Subcutaneous abdominal adipose tissue (tissue), 5 donors: ENCODE measurements at regions not wholly inside any gene's neighbourhood (a gene's known extent, or its start where the extent isn't known, plus 50 kb on each side); places are given as distances from the start of the nearest gene placed in this dataset.

ENCODE experiments used
- H3K27ac ChIP-seq: one replicate; pipeline ENCODE4 v1.7.0; 2013; ENCODE audit warnings: low read depth, mild to moderate bottlenecking, inconsistent platforms, low read length, moderate library complexity
- H3K27me3 ChIP-seq, 5 donors: one replicate each; pipeline ENCODE4 v1.7.0; 2013; ENCODE audit warnings: low read length in 5 of 5, inconsistent platforms in 1 of 5; ENCODE audit not compliant: control insufficient read depth in 5 of 5, insufficient read depth in 4 of 5
- H3K36me3 ChIP-seq, 5 donors: one replicate each; pipeline ENCODE4 v1.7.0; 2013; ENCODE audit warnings: low read length in 5 of 5; ENCODE audit not compliant: control insufficient read depth in 5 of 5, insufficient read depth in 5 of 5
- H3K4me1 ChIP-seq, 5 donors: one replicate each; pipeline ENCODE4 v1.7.0; 2013; ENCODE audit warnings: low read length in 5 of 5, mild to moderate bottlenecking in 3 of 5, moderate library complexity in 1 of 5; ENCODE audit not compliant: control insufficient read depth in 5 of 5, insufficient read depth in 5 of 5
- H3K4me3 ChIP-seq, 5 donors: one replicate each; pipeline ENCODE4 v1.7.0; 2013; ENCODE audit warnings: low read length in 5 of 5, low read depth in 1 of 5
- H3K9ac ChIP-seq, 5 donors: one replicate each; pipeline ENCODE4 v1.7.0; 2013; ENCODE audit warnings: low read length in 5 of 5, mild to moderate bottlenecking in 4 of 5, moderate library complexity in 3 of 5
- H3K9me3 ChIP-seq, 5 donors: one replicate each; pipeline ENCODE4 v1.7.0; 2013; ENCODE audit warnings: low read length in 5 of 5; ENCODE audit not compliant: control insufficient read depth in 5 of 5
- donor health status: healthy.
- donor health status: healthy.
- donor health status: healthy.
- donor health status: healthy.
- donor health status: healthy.

GRCh38 chr16:64440421-64440831, 681.4 kb downstream of the CDH11 start:
- H3K27me3 ChIP-seq, result no peaks in the 10 kb centered on the region
- H3K9ac ChIP-seq, result no peak overlapping the region
- peak overlapping the region; percentile 32 for H3K27ac ChIP-seq
- peaks cover 0 to 3% (median 0%) of the 10 kb centered on the region in 5 donors for H3K9me3 ChIP-seq
- no peaks in the 10 kb centered on the region for H3K36me3 ChIP-seq
- H3K4me1 ChIP-seq, result peaks cover 0 to 3% (median 0%) of the 10 kb centered on the region in 5 donors
- no peak overlapping the region for H3K4me3 ChIP-seq

GRCh38 chr16:64440005-64440404, 681.9 kb downstream of the CDH11 start:
- peak overlapping the region; percentile 32 for H3K27ac ChIP-seq
- no peak overlapping the region for H3K4me3 ChIP-seq
- H3K9me3 ChIP-seq, result peaks cover 0 to 3% (median 0%) of the 10 kb centered on the region in 5 donors
- no peaks in the 10 kb centered on the region for H3K27me3 ChIP-seq
- H3K4me1 ChIP-seq, result peaks cover 0 to 3% (median 0%) of the 10 kb centered on the region in 5 donors
- H3K36me3 ChIP-seq, result no peaks in the 10 kb centered on the region
- no peak overlapping the region for H3K9ac ChIP-seq

GRCh38 chr16:64437706-64438324, 684.0 kb downstream of the CDH11 start:
- H3K9ac ChIP-seq, result no peak overlapping the region
- H3K27me3 ChIP-seq, result no peaks in the 10 kb centered on the region
- no peak overlapping the region for H3K27ac ChIP-seq
- H3K9me3 ChIP-seq, result peaks cover 0 to 3% (median 0%) of the 10 kb centered on the region in 5 donors
- H3K4me3 ChIP-seq, result no peak overlapping the region
- peaks cover 0 to 3% (median 0%) of the 10 kb centered on the region in 5 donors for H3K4me1 ChIP-seq
- H3K36me3 ChIP-seq, result no peaks in the 10 kb centered on the region

- Histone ChIP-seq H3K9ac (no peak overlapping the region), H3K4me3 (no peak overlapping the region), H3K4me1 (no peaks in the 10 kb centered on the region), H3K9me3 (peaks cover 0 to 4% (median 0%) of the 10 kb centered on the region in 5 donors), H3K27ac (no peak overlapping the region), H3K27me3 (no peaks in the 10 kb centered on the region), H3K36me3 (no peaks in the 10 kb centered on the region)
These were observed 687.3 kb downstream of the CDH11 start for GRCh38 chr16:64434526-64435069.

DNA sequence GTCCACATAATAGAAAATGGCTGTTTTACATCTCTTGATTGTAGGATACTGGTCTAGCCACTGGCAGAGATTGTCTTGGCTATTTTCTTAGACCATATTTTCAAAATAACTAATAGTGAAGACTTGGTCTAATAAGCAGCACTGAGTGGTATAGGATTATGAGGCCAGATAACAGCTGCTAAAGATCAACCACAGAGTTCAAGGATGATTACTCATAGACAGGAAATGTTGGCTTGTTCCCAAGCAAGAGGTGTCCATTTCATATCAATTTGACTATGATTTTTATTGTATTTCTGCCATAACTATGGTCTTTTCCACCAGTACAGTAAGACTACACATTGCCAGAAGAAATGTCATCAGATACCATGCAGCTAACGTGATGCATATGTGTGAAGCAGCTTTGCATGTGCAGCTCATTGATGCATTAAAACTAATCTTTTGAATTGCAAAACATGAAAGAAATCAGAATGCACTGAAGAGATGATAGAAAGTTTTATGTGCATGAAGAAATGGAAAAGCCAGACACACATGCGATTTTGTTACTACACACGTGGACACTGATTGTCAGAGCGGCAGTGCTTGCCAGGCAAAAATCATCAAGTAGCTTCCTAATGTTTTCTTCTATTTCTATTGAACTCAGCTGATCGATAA, 693.3 kb downstream of the CDH11 start:
- Histone ChIP-seq H3K4me3 (no peak overlapping the region), H3K9me3 (peaks cover 0 to 4% (median 0%) of the 10 kb centered on the region in 5 donors), H3K27ac (no peak overlapping the region), H3K4me1 (peaks cover 0 to 4% (median 0%) of the 10 kb centered on the region in 5 donors), H3K27me3 (no peaks in the 10 kb centered on the region), H3K36me3 (no peaks in the 10 kb centered on the region), H3K9ac (no peak overlapping the region)

GRCh38 chr16:64426131-64426666, 695.7 kb downstream of the CDH11 start:
- Histone ChIP-seq H3K36me3 (no peaks in the 10 kb centered on the region), H3K27ac (no peak overlapping the region), H3K27me3 (no peaks in the 10 kb centered on the region), H3K4me1 (peaks cover 0 to 4% (median 0%) of the 10 kb centered on the region in 5 donors), H3K4me3 (no peak overlapping the region), H3K9ac (no peak overlapping the region), H3K9me3 (no peaks in the 10 kb centered on the region)

- H3K27me3 ChIP-seq, result no peaks in the 10 kb centered on the region
- H3K9ac ChIP-seq, result no peak overlapping the region
- H3K4me1 ChIP-seq, result peaks cover 0 to 4% (median 0%) of the 10 kb centered on the region in 5 donors
- H3K27ac ChIP-seq, result no peak overlapping the region
- H3K36me3 ChIP-seq, result no peaks in the 10 kb centered on the region
- H3K4me3 ChIP-seq, result no peak overlapping the region
- H3K9me3 ChIP-seq, result no peaks in the 10 kb centered on the region
These were observed 696.5 kb downstream of the CDH11 start for GRCh38 chr16:64425381-64425780.

DNA sequence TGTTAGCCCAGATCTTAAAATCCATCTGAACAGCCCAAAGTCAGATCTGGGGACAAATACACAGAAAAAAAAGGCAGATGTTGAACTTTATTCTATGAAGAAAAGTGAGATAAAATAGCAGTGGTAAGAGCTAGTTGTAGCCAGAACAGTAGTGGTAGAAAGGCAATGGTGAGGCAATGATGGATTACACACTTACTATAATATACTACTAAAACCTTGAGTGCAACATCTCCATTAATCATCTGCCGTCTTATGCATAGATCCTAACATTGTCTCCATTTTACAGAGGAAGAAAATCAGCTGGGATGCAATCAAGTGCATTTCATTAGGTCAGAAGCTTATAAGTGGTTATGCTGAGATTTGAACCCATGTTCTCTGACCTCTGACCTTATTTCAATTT, 699.6 kb downstream of the CDH11 start:
- Histone ChIP-seq H3K4me1 (no peaks in the 10 kb centered on the region), H3K36me3 (no peaks in the 10 kb centered on the region), H3K9me3 (no peaks in the 10 kb centered on the region), H3K27me3 (no peaks in the 10 kb centered on the region), H3K4me3 (no peak overlapping the region), H3K27ac (no peak overlapping the region), H3K9ac (no peak overlapping the region)

DNA sequence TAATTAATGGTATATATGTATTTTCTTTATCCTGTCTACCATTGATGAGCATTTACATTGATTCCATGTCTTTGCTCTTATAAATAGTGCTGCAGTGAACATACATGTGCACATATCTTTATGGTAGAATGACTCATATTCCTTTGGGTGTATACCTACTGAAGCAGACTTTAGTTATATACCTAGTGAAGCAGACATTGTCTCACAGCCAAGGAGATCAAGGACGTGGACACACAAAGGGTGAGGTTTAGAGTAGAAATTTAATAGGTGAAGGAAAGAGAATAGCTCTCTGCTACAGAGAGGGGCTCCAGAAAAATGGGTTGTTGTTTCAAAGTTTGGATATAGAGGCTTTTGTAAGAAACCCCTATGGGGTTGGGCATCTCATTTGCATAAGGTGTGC, 700.3 kb downstream of the CDH11 start:
- no peak overlapping the region for H3K4me3 ChIP-seq
- H3K27me3 ChIP-seq, result no peaks in the 10 kb centered on the region
- no peaks in the 10 kb centered on the region for H3K9me3 ChIP-seq
- no peaks in the 10 kb centered on the region for H3K36me3 ChIP-seq
- no peak overlapping the region for H3K9ac ChIP-seq
- no peak overlapping the region for H3K27ac ChIP-seq
- peaks cover 0 to 4% (median 2%) of the 10 kb centered on the region in 5 donors for H3K4me1 ChIP-seq

DNA sequence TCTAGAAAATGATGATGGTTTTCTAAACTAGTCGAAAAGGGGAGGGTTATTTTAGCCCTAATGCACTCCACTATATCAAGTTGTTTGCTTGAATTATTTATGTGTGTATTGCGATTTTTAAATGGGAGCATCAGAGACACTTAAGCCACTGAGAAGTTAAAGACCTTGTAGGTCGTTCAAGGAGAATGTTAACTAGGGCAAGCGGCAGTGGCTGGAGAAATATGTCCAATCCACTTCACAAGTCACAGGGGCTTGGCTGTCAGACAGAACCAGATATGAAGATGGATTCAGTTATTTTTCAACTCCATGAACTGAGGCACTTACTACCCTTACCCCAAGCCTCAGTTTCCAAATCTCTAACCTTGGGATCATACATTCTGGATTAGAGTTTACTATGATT, 702.0 kb downstream of the CDH11 start:
- no peaks in the 10 kb centered on the region for H3K36me3 ChIP-seq
- H3K9ac ChIP-seq, result no peak overlapping the region
- no peaks in the 10 kb centered on the region for H3K9me3 ChIP-seq
- H3K27ac ChIP-seq, result no peak overlapping the region
- no peaks in the 10 kb centered on the region for H3K27me3 ChIP-seq
- no peak overlapping the region for H3K4me3 ChIP-seq
- peaks cover 0 to 11% (median 5%) of the 10 kb centered on the region in 5 donors for H3K4me1 ChIP-seq
